ENCODE measurements at regions not wholly inside any gene's neighbourhood (a gene's known extent, or its start where the extent isn't known, plus 50 kb on each side); places are given as distances from the start of the nearest gene placed in this dataset.

GRCh38 chr5:158116965-158117364 lies 258.0 kb upstream of the CLINT1 start:
- Histone ChIP-seq H3K27me3 (replicated peaks in 1 of 2; ENCODE audit: control insufficient read depth in 2 of 2, insufficient read depth in 2 of 2, low read length in 1 of 2) (no peaks in the 10 kb centered on the region; a peak in 3 of 4 replicates), H2AFZ (ENCODE audit: control insufficient read depth, low read depth, low read length) (no peak overlapping the region), H3K36me3 (ENCODE audit: control insufficient read depth in 2 of 2, insufficient read depth in 2 of 2, low read length in 1 of 2) (no peaks in the 10 kb centered on the region), H3K9ac (ENCODE audit: control insufficient read depth, insufficient read depth, low read length) (no peak overlapping the region), H3K4me3 (no peak overlapping the region), H3K27ac (ENCODE audit: control insufficient read depth, insufficient read depth) (no peak overlapping the region), H3K9me3 (replicated peaks; ENCODE audit: control insufficient read depth, insufficient read depth, low read length) (no peaks in the 10 kb centered on the region), H4K20me1 (ENCODE audit: control insufficient read depth, insufficient read depth) (no peaks in the 10 kb centered on the region), H3K79me2 (ENCODE audit: control insufficient read depth, insufficient read depth, low read length) (no peaks in the 10 kb centered on the region), H3K4me1 (ENCODE audit: control insufficient read depth, insufficient read depth, low read length) (no peaks in the 10 kb centered on the region), H3K4me2 (ENCODE audit: control insufficient read depth, insufficient read depth) (no peak overlapping the region)
- POLR2A ChIA-PET = no interaction called here
- TF ChIP-seq NKRF (conservative IDR thresholded peaks at IDR 0.05) (no peak), BACH1 (IDR thresholded peaks at IDR 0.05; ENCODE audit: borderline replicate concordance) (no peak), ZNF687 (IDR thresholded peaks at IDR 0.05) (no peak), NBN (IDR thresholded peaks at IDR 0.05) (no peak), NFYB (IDR thresholded peaks at IDR 0.05; ENCODE audit: insufficient read depth, low read depth, low read length) (no peak), SIN3A (IDR thresholded peaks at IDR 0.05; ENCODE audit: low read depth, low read length) (no peak), NR2C2 (IDR thresholded peaks at IDR 0.05; ENCODE audit: borderline replicate concordance, control insufficient read depth, insufficient read length, low read depth) (no peak), TBL1XR1 (IDR thresholded peaks at IDR 0.05; ENCODE audit: low read depth, low read length) (no peak), NFYA (IDR thresholded peaks at IDR 0.05; ENCODE audit: borderline replicate concordance, low read depth, low read length) (no peak), STAT1 (conservative IDR thresholded peaks at IDR 0.05) (no peak)
- RAD21 ChIA-PET (ENCODE audit: unreplicated experiment) = no interaction called here
- no TSS peak for BruUV-seq (replicated peaks)
- in situ Hi-C loops (cut with MboI) = no loop called here
- DNase-seq (ENCODE audit: low read depth, low spot score) (no peak), ATAC-seq (no peak), FAIRE-seq (no peak)
- intact Hi-C loops (cut with micrococcal nuclease; ENCODE audit: unreplicated experiment) = no loop called here
- CTCF ChIA-PET = no interaction called here
- SMC1A ChIA-PET (ENCODE audit: uncharacterized antibody, unreplicated experiment) = no interaction called here
- WGBS (ENCODE audit: insufficient coverage, insufficient replicate concordance, low lambda C conversion rate, missing lambda C conversion rate) = 0% methylated on average over 2 of the region's 2 CpGs
